SHP77 (cell line): ENCODE measurements at regions not wholly inside any gene's neighbourhood (a gene's known extent, or its start where the extent isn't known, plus 50 kb on each side); places are given as distances from the start of the nearest gene placed in this dataset.

Source experiments
- DNase-seq, 2 experiments: peaks; one replicate each; lab custom pipeline; 2025; lab: John Stamatoyannopoulos, UW

DNA sequence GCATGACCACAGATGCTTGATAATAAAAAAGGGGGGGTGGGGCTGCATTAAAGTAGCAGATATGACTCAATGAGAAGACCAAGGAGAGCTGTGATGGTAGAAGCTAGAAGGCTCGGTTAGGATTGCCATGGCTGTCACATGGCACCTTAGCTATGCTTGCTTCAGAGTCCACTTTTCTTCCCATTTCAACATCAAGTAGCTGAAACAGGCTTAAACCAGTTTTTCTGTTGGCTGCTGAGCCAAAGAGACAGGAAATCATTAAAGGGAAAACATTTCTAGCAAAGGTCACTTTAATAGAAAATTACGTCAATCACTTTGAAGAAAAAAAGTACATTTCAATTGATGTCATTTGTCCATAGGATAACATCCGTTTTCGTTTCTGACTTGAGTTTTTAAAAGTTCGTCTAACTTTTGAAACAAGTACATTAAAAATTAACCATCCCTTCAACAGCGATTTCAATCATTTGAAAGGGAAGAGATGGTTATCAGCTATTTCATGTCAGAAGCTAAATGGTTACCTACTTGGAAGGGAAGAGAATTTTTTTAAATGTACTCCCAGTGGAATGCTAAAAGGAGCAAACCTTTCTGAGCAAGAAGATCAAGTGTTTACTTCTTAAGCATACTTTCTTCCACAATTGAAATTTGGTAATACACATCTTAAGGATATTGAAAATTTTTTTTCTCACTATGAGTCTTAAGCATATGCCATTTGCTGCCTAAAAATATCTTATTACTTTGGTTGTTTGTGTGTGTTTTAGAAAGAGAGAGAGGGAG, 488.1 kb upstream of the PRMT6 start:
- no peak for DNase-seq

DNA sequence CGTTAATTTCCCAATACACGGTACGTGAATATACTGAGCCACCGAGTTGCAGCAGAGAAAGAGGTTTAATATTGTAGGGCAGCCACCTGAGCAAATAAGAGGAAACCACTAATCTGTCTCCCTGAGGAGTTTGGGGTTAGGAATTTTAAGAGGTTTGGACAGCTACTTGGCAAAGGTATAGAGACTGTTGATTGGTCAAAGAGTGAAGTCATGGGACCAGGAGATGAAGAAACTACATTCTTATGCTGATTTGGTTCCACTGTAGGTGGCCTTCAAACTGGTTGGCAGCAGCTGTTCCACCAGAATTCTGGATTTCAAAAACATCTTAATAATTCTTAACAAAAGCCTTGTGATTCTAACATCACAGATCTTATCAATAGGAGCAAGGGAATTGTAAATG, 485.4 kb upstream of the PRMT6 start:
- no peak for DNase-seq

DNA sequence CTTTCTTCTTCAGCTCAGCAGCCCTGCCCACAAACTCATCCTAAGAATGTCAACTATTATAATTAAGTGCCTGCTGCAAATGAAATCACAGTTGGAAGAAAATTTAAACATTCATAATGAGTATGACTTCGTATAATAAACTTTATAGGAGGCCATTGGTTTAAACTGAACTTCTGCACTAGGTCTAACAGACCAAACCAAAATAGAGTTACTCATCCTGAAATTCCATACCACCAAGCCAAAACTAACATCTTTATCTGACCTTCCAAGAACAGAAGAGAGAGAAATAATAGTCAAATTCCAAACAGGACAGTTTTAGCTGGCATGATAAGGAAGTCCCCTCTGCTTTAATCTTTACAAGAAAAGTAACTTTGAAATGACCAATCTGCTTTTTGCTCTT, 472.4 kb upstream of the PRMT6 start:
- DNase-seq: no peak

DNA sequence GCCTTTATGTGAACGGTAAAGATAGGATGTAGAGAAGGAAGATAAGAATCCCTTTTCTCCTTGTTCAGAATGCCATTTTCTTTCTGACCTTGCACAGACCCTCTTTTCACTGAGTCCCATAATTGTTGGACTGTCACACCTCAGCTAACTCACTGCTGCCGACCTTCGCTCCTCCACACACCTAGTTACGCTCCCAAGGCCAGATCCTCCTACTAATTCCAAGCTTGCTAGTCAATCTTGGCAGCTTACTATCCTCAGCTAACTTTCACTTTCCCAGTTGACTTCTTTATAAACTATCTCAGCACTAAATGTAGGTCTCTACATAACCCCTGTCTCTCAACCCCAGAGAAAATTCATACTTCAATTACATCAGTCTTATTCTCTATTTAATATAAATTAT, 471.8 kb upstream of the PRMT6 start:
- DNase-seq: no peak

DNA sequence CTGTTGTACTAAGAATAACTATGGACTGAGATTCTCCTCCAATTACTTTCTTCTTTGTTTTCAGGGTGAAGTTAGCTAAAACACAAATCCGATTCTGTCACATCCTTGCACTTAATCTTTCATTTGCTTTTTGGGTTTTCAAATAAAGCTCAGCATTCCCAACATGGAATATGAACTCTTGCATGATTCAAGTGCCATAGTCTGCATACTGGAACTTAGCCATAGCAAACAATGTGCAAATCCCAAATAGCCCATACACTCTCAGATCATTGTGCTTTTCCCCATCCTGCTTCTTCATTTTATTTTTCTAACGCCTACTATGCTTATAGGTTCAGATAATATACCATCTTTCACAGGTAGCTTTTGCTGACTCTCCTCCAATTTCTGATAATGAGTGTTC, 455.8 kb upstream of the PRMT6 start:
- no peak for DNase-seq

DNA sequence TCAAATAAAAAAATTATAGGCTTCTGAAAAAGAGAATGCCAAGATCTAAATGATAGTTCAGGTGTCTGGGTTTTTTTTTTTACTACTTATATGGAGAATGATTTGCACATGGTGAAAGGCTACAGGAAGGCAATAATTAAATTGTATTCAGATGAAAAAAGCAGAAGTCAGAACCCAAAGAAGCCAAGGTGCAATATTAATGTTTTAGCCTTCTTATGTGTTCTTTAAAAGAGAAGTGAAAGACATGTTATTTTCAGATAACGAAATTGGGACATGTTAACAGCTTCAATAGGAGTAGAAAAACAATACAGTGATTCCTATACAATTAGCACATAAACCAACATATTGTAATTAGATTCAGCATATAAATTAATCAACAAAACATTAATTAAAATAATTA, 452.9 kb upstream of the PRMT6 start:
- no peak for DNase-seq

DNA sequence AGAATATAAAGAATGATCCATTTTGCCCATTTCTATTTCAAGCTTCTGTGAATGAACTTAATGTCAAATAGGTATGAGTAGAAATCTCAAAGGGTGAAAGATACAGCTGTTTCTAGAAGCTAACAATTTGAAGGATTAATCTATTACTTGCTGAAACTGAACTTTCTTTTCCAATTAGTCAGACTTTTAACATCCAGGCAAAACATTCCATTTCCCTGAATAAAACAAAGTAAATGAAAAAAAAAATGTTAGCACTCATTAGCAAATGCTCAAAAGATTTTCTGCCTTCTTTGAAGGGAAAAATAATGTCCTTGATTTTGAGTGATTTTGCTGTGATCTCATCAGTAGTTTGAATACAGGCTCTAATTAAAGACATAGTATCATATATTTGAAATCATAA, 447.6 kb upstream of the PRMT6 start:
- DNase-seq: no peak

DNA sequence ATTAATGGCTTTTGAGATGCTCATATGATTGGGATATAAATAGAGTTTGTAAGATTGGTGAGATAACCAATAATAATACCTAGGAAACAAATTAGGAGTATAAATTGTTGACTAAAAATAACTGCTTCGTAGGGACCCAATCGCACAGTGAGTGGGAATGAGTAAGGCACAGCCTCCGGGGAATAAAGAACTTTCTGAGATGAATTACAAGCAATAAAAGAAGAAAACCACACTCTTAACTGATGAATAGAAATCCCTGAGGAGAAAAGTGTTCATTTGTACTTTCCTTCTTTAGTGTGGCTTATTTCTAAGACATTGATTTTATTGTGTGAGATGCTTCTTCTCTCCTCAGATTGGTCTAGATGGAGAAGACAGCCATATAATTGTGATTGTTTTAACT, 443.4 kb upstream of the PRMT6 start:
- DNase-seq: no peak

DNA sequence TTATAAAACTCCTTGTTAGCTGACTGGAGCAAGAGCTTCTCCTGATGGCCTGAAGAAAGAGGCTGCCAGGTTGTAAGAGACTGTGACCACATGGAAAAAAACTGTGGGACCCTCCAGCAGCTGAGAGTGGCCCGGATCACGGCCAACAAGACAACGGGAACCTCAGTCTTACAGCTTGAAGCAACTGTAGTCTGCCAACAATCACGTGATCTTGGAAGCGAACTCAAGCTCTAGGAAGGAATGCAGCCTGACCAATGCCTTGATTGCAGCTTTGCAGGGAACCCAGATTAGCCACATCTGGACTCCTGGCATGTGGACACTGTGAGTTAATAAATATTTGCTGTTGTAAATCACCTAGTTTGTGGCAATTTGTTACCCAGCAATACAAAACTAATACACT, 442.6 kb upstream of the PRMT6 start:
- DNase-seq: no peak

DNA sequence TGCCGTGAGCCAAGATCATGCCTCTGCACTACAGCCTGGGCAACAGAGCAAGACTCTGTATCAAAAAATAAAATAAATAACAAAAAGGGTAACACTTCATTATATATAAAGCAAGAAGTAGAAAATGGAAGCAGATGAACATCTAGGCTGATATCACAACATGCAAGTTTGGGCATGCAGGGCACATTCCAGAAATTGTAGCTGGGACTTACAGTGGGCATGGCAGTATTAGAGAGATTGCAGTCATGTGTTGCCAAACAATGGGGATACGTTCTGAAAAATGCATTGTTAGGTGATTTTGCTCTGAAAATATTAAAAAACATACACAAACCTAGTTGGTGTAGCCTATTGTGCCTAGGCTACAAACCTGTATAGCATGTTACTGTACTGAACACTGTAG, 441.0 kb upstream of the PRMT6 start:
- no peak for DNase-seq

DNA sequence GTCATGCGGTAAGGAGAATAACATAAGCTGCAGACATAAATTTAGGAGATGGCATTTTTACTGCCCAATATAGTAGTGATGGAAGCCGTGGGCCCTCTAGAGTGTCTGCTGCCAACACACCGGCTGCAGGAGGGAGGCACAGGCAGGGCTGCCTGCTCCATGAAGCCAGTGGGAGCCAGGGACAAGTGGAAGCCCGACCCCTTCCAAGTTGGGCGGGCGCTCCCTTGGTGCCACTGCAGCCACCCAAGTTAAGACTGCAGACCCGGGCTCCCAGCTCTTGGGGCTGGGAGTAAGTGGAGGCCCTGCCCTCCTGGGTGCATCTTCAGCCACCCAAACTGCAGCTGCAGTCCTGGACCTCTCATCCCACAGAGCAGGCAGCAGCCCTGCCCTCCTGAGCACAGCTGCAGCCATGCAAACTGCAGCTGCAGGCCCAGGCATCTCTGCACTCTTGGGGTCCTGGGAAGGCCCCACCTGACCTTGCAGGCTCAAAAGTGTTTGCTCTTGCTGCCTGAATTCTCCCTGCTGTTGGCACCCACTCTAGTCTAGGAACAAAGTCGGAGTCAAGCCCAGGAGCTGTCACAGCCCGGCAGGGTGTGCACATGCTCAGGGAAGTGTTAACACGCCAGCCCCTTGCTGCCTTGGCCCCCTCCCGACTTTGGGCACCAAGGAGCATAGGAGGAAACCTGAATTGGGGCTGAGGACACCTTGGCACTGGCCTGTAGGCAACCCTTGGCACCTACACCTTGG, 437.2 kb upstream of the PRMT6 start:
- DNase-seq: no peak

DNA sequence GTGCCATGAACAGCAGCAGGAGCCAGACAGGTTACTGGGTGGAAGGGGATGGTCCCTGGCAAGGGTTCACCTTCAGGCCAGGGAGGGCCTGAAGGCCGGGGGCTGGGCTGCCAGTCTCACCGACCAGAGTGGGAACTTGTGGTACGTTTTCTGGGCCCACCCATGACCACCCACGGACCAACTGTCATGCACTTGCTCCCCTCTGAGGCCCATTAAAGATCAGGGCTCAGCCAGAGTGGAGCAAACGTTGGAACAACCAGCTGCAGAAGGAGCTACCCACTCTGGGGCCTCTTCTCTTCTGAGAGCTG, 436.7 kb upstream of the PRMT6 start:
- DNase-seq: no peak

DNA sequence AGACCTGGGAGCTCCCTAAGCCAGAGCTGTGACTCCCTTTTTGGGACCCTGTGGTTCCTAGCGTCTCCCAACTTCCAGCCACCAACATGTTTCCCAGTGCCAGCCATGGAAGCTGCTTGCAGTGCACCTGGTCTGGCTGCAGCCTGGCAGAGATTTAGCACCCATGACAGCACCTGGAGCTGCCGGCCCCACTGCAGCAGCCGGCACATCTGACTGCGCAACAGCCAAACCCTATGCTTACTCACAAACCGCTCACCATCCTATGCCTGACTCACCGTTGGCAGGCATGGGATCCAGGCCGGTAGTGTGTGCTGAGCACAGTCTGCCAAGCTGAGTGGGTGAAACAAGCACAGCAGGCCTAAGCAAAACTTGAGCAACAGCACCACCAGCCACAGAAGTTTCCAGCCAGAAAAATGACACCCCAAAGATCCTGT, 435.9 kb upstream of the PRMT6 start:
- DNase-seq: peak; percentile 52 to 83

DNA sequence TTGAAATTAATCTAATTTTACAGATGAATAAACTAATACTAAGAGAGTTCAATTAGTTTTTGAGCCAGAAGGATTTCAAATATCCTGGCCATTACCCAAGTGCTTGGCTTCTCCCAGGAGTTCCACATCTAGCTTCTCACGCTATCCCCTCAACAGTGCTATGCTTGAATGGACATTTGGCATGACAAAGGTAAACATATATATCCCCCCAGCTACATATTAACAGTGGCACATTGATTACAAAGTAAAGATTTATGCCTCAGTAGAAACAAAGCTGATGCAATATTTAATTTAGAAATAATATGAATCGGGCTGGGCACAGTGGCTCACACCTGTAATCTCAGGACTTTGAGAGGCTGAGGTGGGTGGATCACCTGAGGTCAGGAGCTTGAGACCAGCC, 434.6 kb upstream of the PRMT6 start:
- DNase-seq: peak; percentile 80 to 81

DNA sequence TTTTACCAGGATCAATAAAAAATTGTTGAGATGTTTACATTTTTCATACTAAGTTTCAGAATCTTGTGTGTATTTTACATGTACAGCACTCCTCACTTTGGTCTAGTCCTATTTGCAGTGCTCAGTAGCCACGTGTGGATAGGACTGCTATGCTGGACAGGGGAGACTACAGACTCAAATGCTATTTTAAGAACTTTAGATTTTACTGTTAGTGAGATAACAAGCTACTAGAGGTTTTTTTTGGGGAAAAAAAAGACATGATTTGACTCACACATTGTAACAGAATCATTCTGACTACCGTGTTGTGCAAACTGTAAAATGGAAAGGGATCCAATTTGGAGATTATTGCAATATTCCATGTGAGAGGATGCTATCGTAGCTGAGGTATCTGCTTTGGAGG, 418.9 kb upstream of the PRMT6 start:
- DNase-seq: no peak

DNA sequence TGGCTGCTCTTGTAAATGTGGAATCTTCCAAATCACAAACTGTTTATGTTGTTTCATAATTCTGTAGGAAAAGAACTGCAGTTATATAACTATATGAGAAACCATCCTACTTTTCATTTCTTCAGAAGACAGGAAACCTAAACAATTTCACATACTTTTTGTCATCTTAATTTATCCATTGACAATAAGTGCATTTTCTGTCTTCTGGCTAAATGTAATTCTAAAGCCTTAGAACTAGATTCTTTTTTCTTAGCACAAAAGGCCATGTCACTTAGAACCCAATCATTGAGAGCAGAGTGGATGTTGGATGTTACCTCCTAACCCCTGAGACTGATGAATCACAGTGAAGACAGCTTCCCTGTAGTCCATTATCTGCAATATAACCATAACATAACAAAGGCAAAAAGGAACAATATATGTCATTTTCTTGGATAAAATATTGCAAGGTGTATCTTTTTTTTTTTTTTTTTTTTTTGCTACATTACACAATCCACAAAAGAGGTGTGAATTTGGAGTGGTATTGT, 410.2 kb upstream of the PRMT6 start:
- no peak for DNase-seq

DNA sequence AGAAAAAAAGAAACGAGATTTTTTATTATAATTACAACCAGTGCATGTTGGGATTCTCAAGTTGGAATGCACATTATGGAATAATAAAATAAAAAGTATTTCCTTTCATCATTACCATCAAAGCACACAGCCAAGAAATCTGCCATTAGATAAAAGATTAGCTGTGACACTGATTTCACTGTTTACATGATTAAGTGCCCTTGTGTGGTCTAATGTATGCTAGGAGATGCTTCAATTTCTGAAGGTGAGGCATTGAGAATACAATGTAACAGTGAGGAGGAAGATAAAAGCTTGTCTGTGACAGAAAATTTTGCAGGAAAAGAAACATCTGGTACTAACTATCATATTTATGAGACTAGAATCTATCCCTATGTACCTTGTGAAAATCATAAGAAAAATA, 409.7 kb upstream of the PRMT6 start:
- no peak for DNase-seq

DNA sequence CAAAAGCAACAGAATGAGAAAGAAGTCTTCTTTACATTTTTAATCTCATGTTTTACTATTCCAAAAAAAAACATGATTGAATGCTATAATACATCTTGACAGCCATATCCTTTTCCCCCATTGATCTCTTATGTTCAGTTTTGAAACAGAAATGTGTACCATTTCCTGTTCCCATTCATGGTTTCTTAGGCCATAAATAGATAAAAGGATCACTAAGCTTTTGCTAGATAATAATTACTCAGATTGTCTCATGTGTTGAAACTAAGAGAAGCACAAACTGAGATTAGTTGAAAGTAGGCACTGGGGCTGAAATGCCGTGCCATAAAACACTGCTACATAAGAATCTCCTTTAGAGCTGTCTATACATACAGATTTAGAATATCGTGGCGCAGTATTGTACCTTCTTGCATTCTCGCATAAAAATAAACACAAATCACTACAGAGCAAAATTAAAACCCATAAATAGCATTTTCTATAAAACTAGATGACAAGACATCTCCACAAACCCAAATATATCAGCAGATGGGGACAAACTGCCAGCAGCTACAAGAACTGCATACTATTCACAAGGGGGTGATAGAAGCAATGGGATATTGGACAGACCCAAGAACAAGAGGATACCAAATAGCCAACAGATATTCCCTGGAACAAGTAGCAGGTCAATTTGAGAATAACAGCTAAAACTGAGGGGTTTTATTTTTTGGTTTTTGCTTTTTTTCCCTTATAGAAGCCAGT, 405.3 kb upstream of the PRMT6 start:
- DNase-seq: no peak

DNA sequence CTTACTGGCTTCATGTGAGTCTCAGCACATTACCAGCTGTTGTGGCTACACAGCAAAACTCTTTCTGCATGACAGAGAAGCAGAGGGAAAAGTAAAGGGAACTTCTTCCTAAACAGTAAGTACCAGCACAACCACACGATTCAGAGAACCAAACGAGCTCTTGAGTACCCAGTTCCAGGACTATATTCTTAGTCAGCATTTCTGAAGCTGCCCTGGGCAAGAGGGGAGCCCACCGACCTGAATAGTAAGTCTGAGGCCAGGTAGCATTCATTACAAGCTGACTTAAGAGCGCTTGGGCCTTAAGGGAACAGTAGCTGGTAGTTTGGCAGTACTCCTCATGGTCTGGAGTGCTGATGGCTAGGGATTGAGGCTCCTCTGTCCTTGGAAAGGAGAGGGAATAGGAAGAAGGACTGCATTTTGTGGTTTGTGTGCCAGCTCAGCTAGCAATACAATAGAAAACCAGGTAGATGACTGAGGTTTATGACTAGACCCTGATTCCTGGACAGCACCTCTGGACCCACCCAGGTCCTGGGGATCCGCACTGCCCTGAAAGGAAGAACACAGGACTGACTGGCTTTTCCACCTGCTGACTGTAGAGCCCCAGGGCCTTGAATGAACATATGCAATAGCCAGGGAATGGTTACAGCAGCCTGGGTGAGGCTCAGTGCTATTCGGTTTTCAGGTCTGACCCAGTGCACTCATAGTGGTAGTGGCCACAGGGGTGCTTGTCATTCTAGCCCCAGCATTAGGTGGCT, 396.8 kb upstream of the PRMT6 start:
- no peak for DNase-seq

DNA sequence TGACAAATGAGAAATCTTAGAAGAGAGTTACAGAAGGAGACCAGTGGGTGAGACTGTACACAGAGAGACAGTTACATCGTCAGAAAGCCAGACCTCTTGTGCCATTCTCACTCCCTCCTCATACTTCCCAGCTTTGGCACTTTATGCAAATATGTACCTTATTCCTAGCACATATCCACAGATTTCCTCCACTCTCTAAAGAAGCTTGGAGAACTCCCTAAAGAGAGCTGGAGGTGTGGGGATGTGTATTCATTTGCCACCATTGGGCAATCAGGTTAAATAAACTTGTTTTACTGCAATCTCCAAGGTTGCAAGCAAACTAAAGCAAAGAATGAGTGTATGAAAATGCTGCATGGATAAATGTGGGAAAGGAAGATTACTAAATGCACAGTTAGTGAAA, 380.9 kb upstream of the PRMT6 start:
- DNase-seq: no peak

DNA sequence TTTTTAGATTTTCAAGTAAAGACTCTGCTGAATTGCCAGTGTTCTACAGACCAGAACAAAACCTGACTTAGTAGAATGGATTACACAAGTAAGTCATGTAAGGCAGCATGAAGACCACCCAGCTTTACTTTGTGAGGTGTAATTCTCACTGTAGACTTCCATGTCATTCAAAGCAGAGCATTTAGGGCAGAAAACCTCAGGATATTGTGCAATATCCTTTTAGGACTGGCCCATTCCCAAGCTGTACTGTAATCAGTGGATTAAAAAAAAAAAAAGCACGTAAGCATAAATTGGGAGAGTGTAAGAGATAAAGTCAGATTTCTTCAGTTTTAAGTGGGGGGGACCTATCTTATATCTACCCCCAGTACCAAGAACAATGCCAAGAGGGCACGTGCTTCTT, 380.5 kb upstream of the PRMT6 start:
- no peak for DNase-seq

DNA sequence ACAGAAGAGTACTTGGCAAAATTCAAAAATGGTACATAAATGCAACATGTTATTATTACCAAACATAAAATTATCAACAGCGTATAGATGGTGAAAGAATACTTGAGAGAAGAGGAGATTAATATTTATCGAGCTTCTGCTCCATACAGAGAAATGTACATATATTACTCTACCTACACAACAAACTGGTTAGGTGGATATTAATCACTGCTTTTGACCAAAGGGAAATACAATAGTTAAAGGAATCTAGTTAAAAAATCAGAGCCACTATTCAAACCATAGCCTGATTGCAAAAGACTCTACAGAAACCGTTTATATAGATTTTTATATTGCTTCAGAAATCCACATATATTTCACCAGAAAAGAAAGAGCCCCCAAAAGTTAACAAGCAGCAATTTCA, 379.3 kb upstream of the PRMT6 start:
- DNase-seq: no peak
